ENCODE measurements at regions not wholly inside any gene's neighbourhood (a gene's known extent, or its start where the extent isn't known, plus 50 kb on each side); places are given as distances from the start of the nearest gene placed in this dataset.

- no peaks in the 10 kb centered on the region for H4K20me1 ChIP-seq (ENCODE audit: insufficient read depth)
- H3K27me3 ChIP-seq (ENCODE audit: insufficient read depth, low read length) = peaks cover 41% of the 10 kb centered on the region
- H3K36me3 ChIP-seq (ENCODE audit: control insufficient read depth in 1 of 2, insufficient read depth in 2 of 2, low read length in 2 of 2) = no peaks in the 10 kb centered on the region
- CTCF ChIA-PET = no interaction called here
- POLR2A ChIA-PET = no interaction called here
- BruUV-seq (replicated peaks) = no TSS peak
- intact Hi-C loops (cut with micrococcal nuclease) = no loop called here
- no peak overlapping the region for H3K27ac ChIP-seq (ENCODE audit: low read depth, low read length)
- RAD21 ChIA-PET (ENCODE audit: low non-redundant PET in 1 of 2, low total read pairs in 2 of 2, uncharacterized antibody in 2 of 2, unreplicated experiment in 2 of 2) = no interaction called here
- H3K4me3 ChIP-seq (replicated peaks in 1 of 2; ENCODE audit: low read depth in 1 of 2, low read length in 2 of 2) = no peak overlapping the region
- TF ChIP-seq ZNF274 (IDR thresholded peaks at IDR 0.05; ENCODE audit: low read depth, low read length) (no peak), SP1 (IDR thresholded peaks at IDR 0.05; ENCODE audit: low read depth) (no peak), FOSL1 (IDR thresholded peaks at IDR 0.05; ENCODE audit: low read depth) (no peak), SRF (IDR thresholded peaks at IDR 0.05; ENCODE audit: low read depth) (no peak), CEBPB (IDR thresholded peaks at IDR 0.05; ENCODE audit: low read depth) (no peak), ZFX (IDR thresholded peaks at IDR 0.05) (no peak), CBX3 (IDR thresholded peaks at IDR 0.05; ENCODE audit: low read depth) (no peak), POLR2AphosphoS5 (IDR thresholded peaks at IDR 0.05; ENCODE audit: low read depth, low read length) (no peak), ATF3 (IDR thresholded peaks at IDR 0.05) (no peak), POLR2A (IDR thresholded peaks at IDR 0.05; ENCODE audit: borderline replicate concordance, extremely low read depth, insufficient read depth, insufficient read length) (no peak), EGR1 (IDR thresholded peaks at IDR 0.05; ENCODE audit: low read depth) (no peak), SIN3A (IDR thresholded peaks at IDR 0.05; ENCODE audit: low read depth) (no peak), ZBTB33 (IDR thresholded peaks at IDR 0.05; ENCODE audit: extremely low read depth, insufficient replicate concordance, low read length) (no peak)
- no peak overlapping the region for H3K9ac ChIP-seq (ENCODE audit: low read length)
- H2AFZ ChIP-seq (ENCODE audit: low read depth, low read length, poor library complexity, severe bottlenecking) = no peak overlapping the region
- H3K4me1 ChIP-seq (ENCODE audit: control insufficient read depth in 1 of 2, insufficient read depth in 2 of 2, low read length in 2 of 2) = no peaks in the 10 kb centered on the region
- DNase-seq (ENCODE audit: low read depth, low spot score) = no peak
- no peak overlapping the region for H3K4me2 ChIP-seq (ENCODE audit: low read length)
- ATAC-seq = no peak
- H3K9me2 ChIP-seq (ENCODE audit: insufficient read depth) = no peaks in the 10 kb centered on the region
- H3K79me2 ChIP-seq (ENCODE audit: insufficient read depth, low read length) = no peaks in the 10 kb centered on the region
- H3K9me3 ChIP-seq (ENCODE audit: control insufficient read depth in 1 of 2, insufficient read depth in 1 of 2, low read depth in 1 of 2, low read length in 2 of 2) = no peaks in the 10 kb centered on the region
Measured at GRCh38 chr1:34363915-34364314, 187.2 kb downstream of the C1orf94 start.

All from HCT116 (cell line).